Astrocyte (in vitro differentiated cells and primary cell): ENCODE measurements at regions not wholly inside any gene's neighbourhood (a gene's known extent, or its start where the extent isn't known, plus 50 kb on each side); places are given as distances from the start of the nearest gene placed in this dataset.

Experiments used
- DNase-seq: peaks from one replicate; pipeline ENCODE4 v3.0.0-alpha.2; 2010; ENCODE audit warnings: low read depth
- FAIRE-seq: peaks from 2 replicates; lab custom pipeline; 2011; peaks lifted over from hg19 to GRCh38; lab: Jason Lieb, UNC
- H2AFZ ChIP-seq: 2 replicates; pipeline ENCODE4 v1.6.0; 2012; ENCODE audit warnings: low read depth, low read length, inconsistent platforms
- H3K27ac ChIP-seq: 2 replicates; pipeline ENCODE4 v1.5.1; 2011; ENCODE audit warnings: low read depth, low read length, inconsistent platforms
- H3K27me3 ChIP-seq: 2 replicates; pipeline ENCODE4 v1.6.0; 2011; ENCODE audit warnings: low read length, inconsistent platforms; ENCODE audit not compliant: insufficient read depth
- H3K36me3 ChIP-seq: 2 replicates; pipeline ENCODE4 v1.5.1; 2011; ENCODE audit warnings: low read length, inconsistent platforms; ENCODE audit not compliant: insufficient read depth
- H3K4me1 ChIP-seq: 2 replicates; pipeline ENCODE4 v1.5.1; 2011; ENCODE audit warnings: low read length, inconsistent platforms; ENCODE audit not compliant: insufficient read depth
- H3K4me2 ChIP-seq: 2 replicates; pipeline ENCODE4 v1.6.0; 2012; ENCODE audit warnings: low read length, inconsistent platforms
- H3K4me3 ChIP-seq: 2 replicates; pipeline ENCODE4 v1.5.1; 2011; ENCODE audit warnings: low read depth, mild to moderate bottlenecking, low read length, inconsistent platforms; ENCODE audit not compliant: insufficient read depth
- H3K79me2 ChIP-seq: 2 replicates; pipeline ENCODE4 v1.6.0; 2012; ENCODE audit warnings: mild to moderate bottlenecking, low read length, inconsistent platforms; ENCODE audit not compliant: insufficient read depth
- H3K9ac ChIP-seq: 2 replicates; pipeline ENCODE4 v1.6.0; 2012; ENCODE audit warnings: mild to moderate bottlenecking, low read length, inconsistent platforms
- H3K9me3 ChIP-seq: 2 replicates; pipeline ENCODE4 v1.5.1; 2012; ENCODE audit warnings: low read depth, mild to moderate bottlenecking, low read length, inconsistent platforms; ENCODE audit not compliant: insufficient read depth
- H4K20me1 ChIP-seq: 2 replicates; pipeline ENCODE4 v1.6.0; 2012; ENCODE audit warnings: low read length, inconsistent platforms; ENCODE audit not compliant: insufficient read depth
- H3K27ac Mint-ChIP-seq: one replicate; pipeline ENCODE4 v1.8.0; 2021; ENCODE audit warnings: mild to moderate bottlenecking, mixed read lengths; ENCODE audit not compliant: unreplicated experiment
- H3K27me3 Mint-ChIP-seq: one replicate; pipeline ENCODE4 v1.8.0; 2021; ENCODE audit warnings: low read depth, mixed read lengths; ENCODE audit not compliant: unreplicated experiment
- H3K36me3 Mint-ChIP-seq: one replicate; pipeline ENCODE4 v1.8.0; 2021; ENCODE audit warnings: low read depth, mixed read lengths; ENCODE audit not compliant: unreplicated experiment
- H3K4me1 Mint-ChIP-seq: one replicate; pipeline ENCODE4 v1.8.0; 2021; ENCODE audit warnings: low read depth, mixed read lengths; ENCODE audit not compliant: unreplicated experiment
- H3K4me3 Mint-ChIP-seq: one replicate; pipeline ENCODE4 v1.8.0; 2021; ENCODE audit warnings: mild to moderate bottlenecking, moderate library complexity, mixed read lengths; ENCODE audit not compliant: unreplicated experiment
- H3K9me3 Mint-ChIP-seq: one replicate; pipeline ENCODE4 v1.8.0; 2021; ENCODE audit warnings: mild to moderate bottlenecking, mixed read lengths; ENCODE audit not compliant: unreplicated experiment
- EZH2 ChIP-seq: IDR thresholded peaks from 2 replicates; pipeline ENCODE4 v1.6.1; 2012; ENCODE audit warnings: mild to moderate bottlenecking, low read length, inconsistent platforms; ENCODE audit not compliant: insufficient read depth
- TF ChIP-seq, protein P1 (sequence below): IDR thresholded peaks from 2 replicates; pipeline ENCODE4 v1.5.1; 2011; ENCODE audit warnings: low read depth, mild to moderate bottlenecking, inconsistent platforms, low read length, moderate library complexity; ENCODE audit not compliant: insufficient read depth

DNA sequence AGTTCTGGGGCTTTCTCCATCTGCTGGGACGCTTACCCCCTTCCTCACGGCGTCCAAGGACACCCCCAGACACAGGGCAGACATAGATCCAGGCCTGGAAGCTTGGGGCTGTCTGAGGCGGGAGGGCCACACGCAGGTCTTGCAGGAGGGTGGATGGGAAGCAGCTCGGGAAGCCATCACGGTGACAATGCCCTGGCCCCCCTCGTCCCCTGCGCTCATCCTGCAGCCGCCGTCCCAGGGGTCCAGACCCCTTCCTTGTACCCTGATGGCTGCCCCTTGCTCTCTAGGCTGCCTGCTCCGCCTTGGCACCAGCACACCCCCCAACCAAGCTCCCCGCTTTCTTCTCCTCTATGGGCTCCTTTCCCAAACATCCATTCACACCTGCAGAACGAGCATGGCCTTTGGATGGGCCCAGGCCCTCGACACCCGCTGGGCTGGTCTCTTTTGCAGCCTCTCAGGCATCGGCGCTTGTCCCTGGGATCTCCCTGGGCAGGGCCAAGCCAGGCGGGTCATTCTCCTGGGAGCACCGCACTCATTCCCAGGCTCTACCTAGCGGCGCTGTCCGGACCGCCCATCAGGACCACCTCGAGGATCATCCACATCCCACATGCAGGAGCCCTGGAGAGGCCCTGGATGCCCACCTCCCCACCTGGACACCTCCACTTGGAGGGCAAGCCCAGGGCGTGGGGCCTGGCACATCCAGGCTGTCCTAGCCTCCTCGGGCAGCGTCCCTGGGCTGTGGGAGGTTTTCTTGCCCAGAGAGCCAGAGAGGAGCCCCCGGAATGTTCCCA lies 274.9 kb downstream of the NDUFA10 start:
- Mint-ChIP-seq H3K27me3 (peaks cover 20% of the 10 kb centered on the region), H3K4me1 (peaks cover 4% of the 10 kb centered on the region), H3K27ac (no peak overlapping the region), H3K9me3 (no peaks in the 10 kb centered on the region), H3K36me3 (no peaks in the 10 kb centered on the region), H3K4me3 (no peak overlapping the region)
- Histone ChIP-seq H4K20me1 (no peaks in the 10 kb centered on the region), H3K4me3 (no peak overlapping the region), H3K27ac (no peak overlapping the region), H2AFZ (no peak overlapping the region), H3K9ac (no peak overlapping the region), H3K9me3 (no peaks in the 10 kb centered on the region), H3K27me3 (no peaks in the 10 kb centered on the region), H3K36me3 (no peaks in the 10 kb centered on the region), H3K79me2 (no peaks in the 10 kb centered on the region), H3K4me1 (no peaks in the 10 kb centered on the region), H3K4me2 (no peak overlapping the region)
- TF ChIP-seq, protein P1, sequence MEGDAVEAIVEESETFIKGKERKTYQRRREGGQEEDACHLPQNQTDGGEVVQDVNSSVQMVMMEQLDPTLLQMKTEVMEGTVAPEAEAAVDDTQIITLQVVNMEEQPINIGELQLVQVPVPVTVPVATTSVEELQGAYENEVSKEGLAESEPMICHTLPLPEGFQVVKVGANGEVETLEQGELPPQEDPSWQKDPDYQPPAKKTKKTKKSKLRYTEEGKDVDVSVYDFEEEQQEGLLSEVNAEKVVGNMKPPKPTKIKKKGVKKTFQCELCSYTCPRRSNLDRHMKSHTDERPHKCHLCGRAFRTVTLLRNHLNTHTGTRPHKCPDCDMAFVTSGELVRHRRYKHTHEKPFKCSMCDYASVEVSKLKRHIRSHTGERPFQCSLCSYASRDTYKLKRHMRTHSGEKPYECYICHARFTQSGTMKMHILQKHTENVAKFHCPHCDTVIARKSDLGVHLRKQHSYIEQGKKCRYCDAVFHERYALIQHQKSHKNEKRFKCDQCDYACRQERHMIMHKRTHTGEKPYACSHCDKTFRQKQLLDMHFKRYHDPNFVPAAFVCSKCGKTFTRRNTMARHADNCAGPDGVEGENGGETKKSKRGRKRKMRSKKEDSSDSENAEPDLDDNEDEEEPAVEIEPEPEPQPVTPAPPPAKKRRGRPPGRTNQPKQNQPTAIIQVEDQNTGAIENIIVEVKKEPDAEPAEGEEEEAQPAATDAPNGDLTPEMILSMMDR: no peak
- no peak for TF ChIP-seq EZH2
- FAIRE-seq (no peak), DNase-seq (no peak)

DNA sequence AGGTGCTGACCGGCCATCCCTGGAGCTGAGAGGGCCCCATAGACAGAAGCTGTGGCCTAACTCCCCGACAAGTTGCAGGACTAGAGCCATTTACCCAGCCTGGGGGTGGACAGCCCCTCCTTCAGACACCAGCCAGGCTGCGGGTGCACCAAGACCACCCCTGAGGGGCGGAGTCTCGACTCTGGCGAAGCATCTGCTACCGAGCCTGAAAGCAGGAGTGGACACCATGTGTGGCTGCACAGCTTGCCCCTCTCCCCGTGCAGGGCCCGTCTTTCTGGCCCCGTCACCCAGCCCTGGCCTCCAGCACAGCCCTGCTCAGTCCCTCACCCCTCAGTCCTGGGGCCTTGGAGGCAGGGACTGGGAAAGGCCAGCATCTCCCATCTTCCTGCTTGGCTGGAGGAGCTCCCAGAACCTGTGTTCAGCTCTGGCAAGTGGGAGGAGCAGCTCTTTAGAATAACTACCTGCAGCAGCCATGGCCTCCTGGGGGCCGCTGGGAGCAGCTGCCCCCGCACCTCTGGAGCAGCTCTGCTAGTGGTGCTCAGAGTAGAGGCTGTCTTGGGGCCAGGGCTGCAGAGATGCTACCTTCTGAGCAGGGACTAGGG lies 275.8 kb downstream of the NDUFA10 start:
- Mint-ChIP-seq H3K9me3 (no peaks in the 10 kb centered on the region), H3K36me3 (no peaks in the 10 kb centered on the region)

DNA sequence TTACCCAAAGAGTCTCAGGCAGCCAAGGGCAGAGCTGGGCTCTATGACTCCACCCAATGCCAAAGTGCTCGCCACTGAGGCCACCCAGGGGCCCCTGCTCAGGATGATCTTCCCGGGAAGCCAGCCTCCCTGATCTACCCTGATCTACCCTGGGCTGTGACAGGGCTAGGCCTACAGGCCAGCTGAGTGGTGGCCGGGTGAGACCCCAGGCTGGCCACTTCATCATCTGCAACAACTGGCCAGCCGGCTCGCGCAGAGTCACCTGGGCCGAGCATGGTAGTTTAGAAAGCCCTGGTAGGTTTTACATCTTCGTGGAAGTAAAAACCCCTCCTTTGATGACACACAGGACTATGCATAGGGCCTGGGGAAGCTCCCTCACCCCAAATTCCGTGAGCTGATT lies 276.3 kb downstream of the NDUFA10 start:
- Histone ChIP-seq H3K27me3 (no peaks in the 10 kb centered on the region), H3K9me3 (no peaks in the 10 kb centered on the region), H2AFZ (no peak overlapping the region), H3K4me1 (no peaks in the 10 kb centered on the region), H4K20me1 (no peaks in the 10 kb centered on the region), H3K9ac (no peak overlapping the region), H3K79me2 (no peaks in the 10 kb centered on the region), H3K36me3 (no peaks in the 10 kb centered on the region), H3K27ac (no peak overlapping the region), H3K4me2 (no peak overlapping the region), H3K4me3 (no peak overlapping the region)
- Mint-ChIP-seq H3K9me3 (no peaks in the 10 kb centered on the region), H3K4me1 (peaks cover 4% of the 10 kb centered on the region), H3K36me3 (no peaks in the 10 kb centered on the region), H3K4me3 (no peak overlapping the region), H3K27me3 (peaks cover 21% of the 10 kb centered on the region), H3K27ac (no peak overlapping the region)
- TF ChIP-seq, protein P1: no peak
- TF ChIP-seq EZH2: no peak
- FAIRE-seq: no peak
- no peak for DNase-seq

More for the DNA sequence above, 275.8 kb downstream of the NDUFA10 start:
- H3K4me2 ChIP-seq: no peak overlapping the region
- Mint-ChIP-seq H3K27ac (no peak overlapping the region), H3K4me3 (no peak overlapping the region), H3K27me3 (peaks cover 18% of the 10 kb centered on the region), H3K4me1 (peaks cover 4% of the 10 kb centered on the region)
- no peak overlapping the region for H3K27ac ChIP-seq
- no peak for FAIRE-seq
- H3K9me3 ChIP-seq: no peaks in the 10 kb centered on the region
- no peaks in the 10 kb centered on the region for H3K4me1 ChIP-seq
- no peak for DNase-seq
- H3K4me3 ChIP-seq: no peak overlapping the region
- TF ChIP-seq EZH2: no peak
- no peaks in the 10 kb centered on the region for H3K36me3 ChIP-seq
- no peak overlapping the region for H3K9ac ChIP-seq
- no peaks in the 10 kb centered on the region for H4K20me1 ChIP-seq
- no peak overlapping the region for H2AFZ ChIP-seq
- no peaks in the 10 kb centered on the region for H3K79me2 ChIP-seq
- H3K27me3 ChIP-seq: no peaks in the 10 kb centered on the region
